HCT116 (cell line): ENCODE measurements at regions not wholly inside any gene's neighbourhood (a gene's known extent, or its start where the extent isn't known, plus 50 kb on each side); places are given as distances from the start of the nearest gene placed in this dataset.

ENCODE experiments used
- ATAC-seq: fragments of 200-7000 bp; cut with Tn5 transposase; 2 replicates; pipeline ENCODE4 v1.9.1; 2020; ENCODE audit warnings: mild to moderate bottlenecking, moderate library complexity
- BruUV-seq: library from RNA; stranded (reverse); fragments of 400-500 nt; replicated peaks from 2 replicates; lab custom pipeline; 2021; lab: Mats Ljungman, UMichigan
- CTCF ChIA-PET: fragments of 300-600 bp; sonication (Branson Sonifier 250); formaldehyde crosslinking; loops from one replicate; lab custom pipeline; 2021; ENCODE audit warnings: antibody characterized with exemption; lab: Charles Lee
- POLR2A ChIA-PET: fragments of 300-600, 350-600 bp; sonication (Branson Sonifier 250); formaldehyde crosslinking; loops from one replicate; lab custom pipeline; 2021; ENCODE audit warnings: antibody characterized with exemption; lab: Charles Lee
- RAD21 ChIA-PET, 2 experiments: fragments of 300-600 bp; sonication (Branson Sonifier 250); formaldehyde crosslinking; loops; one replicate each; lab custom pipeline; 2023; ENCODE audit warnings: low total read pairs in 2 of 2; ENCODE audit not compliant: uncharacterized antibody in 2 of 2, unreplicated experiment in 2 of 2, low non-redundant PET in 1 of 2; lab: Charles Lee
- DNase-seq: peaks from one replicate; pipeline ENCODE4 v3.0.0-alpha.2; 2010; ENCODE audit warnings: low read depth, low spot score
- H2AFZ ChIP-seq: fragments of 200-600 bp; shearing (Covaris generic), sonication (generic); 2 replicates; pipeline ENCODE4 v1.6.1; 2017; ENCODE audit warnings: low read depth, mixed run types, mixed read lengths, antibody characterized with exemption, low read length; ENCODE audit not compliant: poor library complexity, severe bottlenecking
- H3K27ac ChIP-seq: 2 replicates; pipeline ENCODE4 v1.5.1; 2012; ENCODE audit warnings: low read depth, low read length
- H3K27me3 ChIP-seq: fragments of 200-600 bp; sonication (generic); 2 replicates; pipeline ENCODE4 v1.6.1; 2016; ENCODE audit warnings: mixed run types, low read length, mixed read lengths; ENCODE audit not compliant: insufficient read depth
- H3K36me3 ChIP-seq, 2 experiments: fragments of 200-500 bp in 1 of 2; fragments of 200-600 bp in 1 of 2; sonication (Bioruptor generic) in 1 of 2; sonication (generic) in 1 of 2; 2 replicates each; pipeline versions ENCODE4 v1.5.1 to v1.6.1; 2014 to 2016; ENCODE audit warnings: low read length in 2 of 2, inconsistent platforms in 1 of 2, mixed read lengths in 1 of 2, mixed run types in 1 of 2; ENCODE audit not compliant: insufficient read depth in 2 of 2, control insufficient read depth in 1 of 2
- H3K4me1 ChIP-seq, 2 experiments: fragments of 200-600 bp in 1 of 2; sonication (generic) in 1 of 2; 2 replicates each; pipeline versions ENCODE4 v1.5.1 to v1.6.1; 2012 to 2017; ENCODE audit warnings: low read length in 2 of 2, inconsistent platforms in 1 of 2, mild to moderate bottlenecking in 1 of 2, mixed read lengths in 1 of 2, mixed run types in 1 of 2, moderate library complexity in 1 of 2; ENCODE audit not compliant: insufficient read depth in 2 of 2, control insufficient read depth in 1 of 2
- H3K4me2 ChIP-seq: fragments of 200-600 bp; sonication (generic); 2 replicates; pipeline ENCODE4 v1.6.1; 2017; ENCODE audit warnings: mixed run types, low read length, mixed read lengths
- H3K4me3 ChIP-seq, 2 experiments: fragments of 200-600 bp in 1 of 2; sonication (generic) in 1 of 2; replicated peaks in 1 of 2; 2 replicates each; pipeline ENCODE4 v1.5.1; 2011 to 2016; ENCODE audit warnings: low read length in 2 of 2, control low read depth in 1 of 2, low read depth in 1 of 2, mild to moderate bottlenecking in 1 of 2, mixed read lengths in 1 of 2, mixed run types in 1 of 2
- H3K79me2 ChIP-seq: fragments of 200-600 bp; sonication (generic); 2 replicates; pipeline ENCODE4 v1.6.1; 2017; ENCODE audit warnings: mild to moderate bottlenecking, mixed run types, low read length, moderate library complexity, mixed read lengths; ENCODE audit not compliant: insufficient read depth
- H3K9ac ChIP-seq: fragments of 200-600 bp; sonication (generic); 2 replicates; pipeline ENCODE4 v1.6.1; 2016; ENCODE audit warnings: low read length, mixed read lengths
- H3K9me2 ChIP-seq: fragments of 200-600 bp; sonication (generic), shearing (Covaris generic); 2 replicates; pipeline ENCODE4 v1.6.1; 2017; ENCODE audit warnings: mixed run types, mild to moderate bottlenecking, moderate library complexity; ENCODE audit not compliant: insufficient read depth
- H3K9me3 ChIP-seq, 2 experiments: fragments of 200-500 bp in 1 of 2; fragments of 200-600 bp in 1 of 2; sonication (Bioruptor generic) in 1 of 2; sonication (generic) in 1 of 2; 2 replicates each; pipeline ENCODE4 v1.6.1; 2014 to 2017; ENCODE audit warnings: low read length in 2 of 2, mixed read lengths in 2 of 2, inconsistent platforms in 1 of 2, low read depth in 1 of 2, mild to moderate bottlenecking in 1 of 2, mixed run types in 1 of 2, moderate library complexity in 1 of 2; ENCODE audit not compliant: control insufficient read depth in 1 of 2, insufficient read depth in 1 of 2
- H4K20me1 ChIP-seq: fragments of 200-600 bp; sonication (generic), shearing (Covaris generic); 2 replicates; pipeline ENCODE4 v1.6.1; 2017; ENCODE audit warnings: mixed run types, mild to moderate bottlenecking, moderate library complexity; ENCODE audit not compliant: insufficient read depth
- CBX3 ChIP-seq: IDR thresholded peaks from 2 replicates; pipeline ENCODE4 v1.6.1; 2012; ENCODE audit warnings: low read depth
- CEBPB ChIP-seq: IDR thresholded peaks from 2 replicates; pipeline ENCODE4 v1.6.1; 2012; ENCODE audit warnings: low read depth
- EGR1 ChIP-seq: IDR thresholded peaks from 2 replicates; pipeline ENCODE4 v1.6.1; 2012; ENCODE audit warnings: low read depth
- EZH2 ChIP-seq: fragments of 200-600 bp; sonication (generic); IDR thresholded peaks from 2 replicates; pipeline ENCODE4 v1.6.1; 2017; ENCODE audit warnings: antibody characterized with exemption, mixed run types
- EZH2phosphoT487 ChIP-seq: fragments of 200-600 bp; IDR thresholded peaks from 2 replicates; pipeline ENCODE4 v1.6.1; 2018; ENCODE audit warnings: antibody characterized with exemption, borderline replicate concordance
- JUND ChIP-seq: IDR thresholded peaks from 2 replicates; pipeline ENCODE4 v1.6.1; 2012
- POLR2A ChIP-seq: IDR thresholded peaks from 2 replicates; pipeline ENCODE4 v1.7.0; 2011; ENCODE audit warnings: borderline replicate concordance; ENCODE audit not compliant: insufficient read depth, insufficient read length; ENCODE audit errors: extremely low read depth
- POLR2AphosphoS5 ChIP-seq: IDR thresholded peaks from 2 replicates; pipeline ENCODE4 v1.6.1; 2011; ENCODE audit warnings: mild to moderate bottlenecking, low read depth, low read length, moderate library complexity
- RAD21 ChIP-seq: IDR thresholded peaks from 2 replicates; pipeline ENCODE4 v1.6.1; 2012; ENCODE audit warnings: low read depth, mild to moderate bottlenecking
- SIN3A ChIP-seq: IDR thresholded peaks from 2 replicates; pipeline ENCODE4 v1.6.1; 2012; ENCODE audit warnings: low read depth
- SRF ChIP-seq: IDR thresholded peaks from 2 replicates; pipeline ENCODE4 v1.6.1; 2012; ENCODE audit warnings: low read depth
- TCF7L2 ChIP-seq: IDR thresholded peaks from 2 replicates; pipeline ENCODE4 v1.7.0; 2011; ENCODE audit warnings: borderline replicate concordance, inconsistent platforms; ENCODE audit not compliant: insufficient read depth, insufficient read length; ENCODE audit errors: extremely low read depth
- YY1 ChIP-seq: IDR thresholded peaks from 2 replicates; pipeline ENCODE4 v1.6.1; 2011; ENCODE audit warnings: low read length, low read depth, moderate library complexity, mild to moderate bottlenecking; ENCODE audit not compliant: insufficient replicate concordance; ENCODE audit errors: extremely low read depth
- ZFX ChIP-seq: fragments of 450-650 bp; IDR thresholded peaks from 2 replicates; pipeline ENCODE4 v1.6.1; 2017
- ZNF274 ChIP-seq: fragments of 200-500 bp; sonication (Bioruptor generic); IDR thresholded peaks from 2 replicates; pipeline ENCODE4 v1.6.1; 2014; ENCODE audit warnings: mild to moderate bottlenecking, low read depth, low read length, inconsistent platforms
- intact Hi-C: fragments of 100-400 bp; cut with micrococcal nuclease; formaldehyde crosslinking; loops from 2 replicates; pipeline ENCODE4 v1.10.0; 2022
- TF ChIP-seq, protein P1 (sequence below): IDR thresholded peaks from 2 replicates; pipeline ENCODE4 v1.6.1; 2011; ENCODE audit warnings: mild to moderate bottlenecking, low read length, moderate library complexity; ENCODE audit not compliant: insufficient replicate concordance; ENCODE audit errors: extremely low read depth
- TF ChIP-seq, protein P2 (sequence below): IDR thresholded peaks from 2 replicates; pipeline ENCODE4 v1.6.1; 2012

DNA sequence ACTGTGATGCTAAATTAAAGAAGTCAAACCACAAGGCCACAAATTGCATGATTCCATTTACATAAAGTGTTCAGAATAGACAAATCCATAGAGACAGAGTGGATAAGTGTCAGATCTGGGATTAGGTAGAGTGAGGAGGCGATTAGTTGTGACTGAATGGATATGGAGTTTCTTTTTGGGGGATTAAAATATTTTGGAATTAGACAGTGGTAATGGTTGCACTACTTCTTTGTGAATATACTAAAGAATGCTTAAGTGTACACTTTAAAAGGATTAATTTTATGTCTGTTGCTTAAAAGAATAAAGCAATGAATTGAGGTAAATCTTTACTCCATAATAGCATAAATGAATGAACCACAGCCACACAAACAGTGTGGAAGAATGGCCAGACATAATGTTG, 175.5 kb upstream of the CADM2 start (continued):
- TF ChIP-seq, protein P1, sequence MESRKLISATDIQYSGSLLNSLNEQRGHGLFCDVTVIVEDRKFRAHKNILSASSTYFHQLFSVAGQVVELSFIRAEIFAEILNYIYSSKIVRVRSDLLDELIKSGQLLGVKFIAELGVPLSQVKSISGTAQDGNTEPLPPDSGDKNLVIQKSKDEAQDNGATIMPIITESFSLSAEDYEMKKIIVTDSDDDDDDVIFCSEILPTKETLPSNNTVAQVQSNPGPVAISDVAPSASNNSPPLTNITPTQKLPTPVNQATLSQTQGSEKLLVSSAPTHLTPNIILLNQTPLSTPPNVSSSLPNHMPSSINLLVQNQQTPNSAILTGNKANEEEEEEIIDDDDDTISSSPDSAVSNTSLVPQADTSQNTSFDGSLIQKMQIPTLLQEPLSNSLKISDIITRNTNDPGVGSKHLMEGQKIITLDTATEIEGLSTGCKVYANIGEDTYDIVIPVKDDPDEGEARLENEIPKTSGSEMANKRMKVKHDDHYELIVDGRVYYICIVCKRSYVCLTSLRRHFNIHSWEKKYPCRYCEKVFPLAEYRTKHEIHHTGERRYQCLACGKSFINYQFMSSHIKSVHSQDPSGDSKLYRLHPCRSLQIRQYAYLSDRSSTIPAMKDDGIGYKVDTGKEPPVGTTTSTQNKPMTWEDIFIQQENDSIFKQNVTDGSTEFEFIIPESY: no peak
- TF ChIP-seq SIN3A: no peak
- TF ChIP-seq ZFX: no peak
- TF ChIP-seq CBX3: no peak
- no peak for TF ChIP-seq POLR2AphosphoS5
- TF ChIP-seq ZNF274: no peak
- TF ChIP-seq EZH2phosphoT487: no peak
- no peak for TF ChIP-seq CEBPB

DNA sequence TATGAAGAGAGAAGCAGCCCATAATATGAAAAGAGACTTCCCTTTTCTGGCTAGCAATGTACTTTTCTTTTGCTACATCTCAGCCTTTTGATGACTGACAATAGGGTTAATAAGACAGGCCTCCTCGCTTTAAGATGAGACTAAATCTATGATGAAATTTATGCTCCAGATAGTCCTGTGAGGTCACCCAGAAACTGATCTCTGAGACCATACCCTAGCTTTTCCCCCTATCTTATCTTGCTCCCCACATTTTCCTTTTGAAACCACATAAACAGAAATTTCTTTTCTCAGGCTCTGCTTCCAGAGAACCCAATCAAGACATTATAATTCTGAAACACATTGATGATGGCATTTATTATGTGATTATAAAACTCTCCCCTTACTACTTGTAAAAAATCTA, 168.8 kb upstream of the CADM2 start:
- Histone ChIP-seq H3K4me3 (no peak overlapping the region), H3K36me3 (no peaks in the 10 kb centered on the region; a peak in 1 of 4 replicates), H3K9me3 (peaks cover 5 to 22% of the 10 kb centered on the region in 2 experiments; a peak in 2 of 4 replicates), H3K79me2 (no peaks in the 10 kb centered on the region), H4K20me1 (no peaks in the 10 kb centered on the region), H2AFZ (no peak overlapping the region), H3K4me2 (no peak overlapping the region), H3K27ac (no peak overlapping the region), H3K4me1 (no peaks in the 10 kb centered on the region), H3K9ac (no peak overlapping the region), H3K9me2 (no peaks in the 10 kb centered on the region), H3K27me3 (no peaks in the 10 kb centered on the region)
- CTCF ChIA-PET: no interaction called here
- ATAC-seq (no peak), DNase-seq (no peak)
- intact Hi-C loops: no loop called here
- TF ChIP-seq POLR2A (no peak), RAD21 (no peak), JUND (no peak), POLR2AphosphoS5 (no peak), YY1 (no peak), EGR1 (no peak), EZH2 (no peak), TCF7L2 (no peak), ZNF274 (no peak), SRF (no peak), EZH2phosphoT487 (no peak), CBX3 (no peak)
- TF ChIP-seq, protein P2, sequence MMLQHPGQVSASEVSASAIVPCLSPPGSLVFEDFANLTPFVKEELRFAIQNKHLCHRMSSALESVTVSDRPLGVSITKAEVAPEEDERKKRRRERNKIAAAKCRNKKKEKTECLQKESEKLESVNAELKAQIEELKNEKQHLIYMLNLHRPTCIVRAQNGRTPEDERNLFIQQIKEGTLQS: no peak
- TF ChIP-seq, protein P1: no peak
- POLR2A ChIA-PET: no interaction called here
- no TSS peak for BruUV-seq
- RAD21 ChIA-PET: no interaction called here
